ENCODE measurements at regions not wholly inside any gene's neighbourhood (a gene's known extent, or its start where the extent isn't known, plus 50 kb on each side); places are given as distances from the start of the nearest gene placed in this dataset.

- Histone ChIP-seq H3K4me3 (replicated peaks in 1 of 3; ENCODE audit: low read depth in 2 of 3, low read length in 3 of 3) (no peak overlapping the region), H3K4me2 (replicated peaks; ENCODE audit: extremely low read depth, low read length, poor library complexity, severe bottlenecking) (no peak overlapping the region), H3K27me3 (ENCODE audit: control insufficient read depth in 2 of 2, insufficient read depth in 2 of 2, low read length in 2 of 2) (no peaks in the 10 kb centered on the region), H3K27ac (ENCODE audit: low read depth in 1 of 2, low read length in 2 of 2) (no peak overlapping the region), H3K9ac (ENCODE audit: insufficient read depth, low read length, poor library complexity, severe bottlenecking) (no peak overlapping the region), H4K20me1 (ENCODE audit: insufficient read depth, low read length) (no peaks in the 10 kb centered on the region), H3K79me2 (ENCODE audit: insufficient read depth, low read length) (no peaks in the 10 kb centered on the region), H3K4me1 (ENCODE audit: control insufficient read depth in 1 of 2, insufficient read depth in 2 of 2, low read length in 2 of 2) (no peaks in the 10 kb centered on the region), H3K36me3 (replicated peaks in 1 of 2; ENCODE audit: control insufficient read depth in 1 of 2, insufficient read depth in 2 of 2, low read length in 2 of 2) (no peaks in the 10 kb centered on the region), H3K9me3 (replicated peaks in 1 of 2; ENCODE audit: control insufficient read depth in 1 of 2, insufficient read depth in 1 of 2, low read length in 2 of 2) (no peaks in the 10 kb centered on the region), H2AFZ (ENCODE audit: insufficient read depth, low read depth, low read length, poor library complexity, severe bottlenecking) (no peak overlapping the region)
- Mint-ChIP-seq H3K4me3 (no peak overlapping the region), H3K36me3 (no peaks in the 10 kb centered on the region), H3K9me3 (peaks cover 0 to 5% (median 3%) of the 10 kb centered on the region in 7 donors), H3K4me1 (no peaks in the 10 kb centered on the region), H3K27me3 (ENCODE audit: low read depth in 3 of 3) (peaks cover 0 to 8% (median 1%) of the 10 kb centered on the region in 3 donors), H3K27ac (no peak overlapping the region)
- WGBS (ENCODE audit: insufficient coverage), result 86% methylated on average over 3 of the region's 8 CpGs
- TF ChIP-seq CTCF (IDR thresholded peaks at IDR 0.05), result no peak
- intact Hi-C loops (cut with micrococcal nuclease), result no loop called here
- DNase-seq, result no peak
These were observed 582.8 kb upstream of the NRP1 start for GRCh38 chr10:33917069-33917780.

DNA sequence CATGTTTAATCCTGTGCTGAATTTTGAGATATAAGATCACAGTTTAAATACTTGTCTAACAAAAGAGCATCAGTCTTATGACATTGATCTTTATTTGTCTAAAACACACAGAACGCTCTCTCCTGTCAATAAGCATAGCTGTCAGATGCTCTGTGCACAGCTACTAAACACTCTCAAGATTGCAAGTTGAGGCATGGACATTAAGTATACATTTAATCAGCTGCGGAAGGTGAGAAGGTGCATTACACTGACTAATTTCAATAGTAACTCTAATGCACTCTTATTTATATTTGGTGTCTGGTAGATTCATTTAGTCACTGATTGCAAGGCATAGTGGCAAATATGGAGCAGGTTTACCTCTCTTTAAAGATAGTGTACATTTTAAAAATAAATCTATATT, 580.3 kb upstream of the NRP1 start:
- peaks cover 0 to 9% (median 3%) of the 10 kb centered on the region in 3 donors for H3K27me3 Mint-ChIP-seq (ENCODE audit: low read depth in 3 of 3)
- no peaks in the 10 kb centered on the region for H3K79me2 ChIP-seq (ENCODE audit: insufficient read depth, low read length)
- no peaks in the 10 kb centered on the region for H3K4me1 Mint-ChIP-seq
- WGBS (ENCODE audit: insufficient coverage), result no CpG with 5 or more reads among the region's 2 CpGs
- H3K9me3 Mint-ChIP-seq, result peaks cover 0 to 6% (median 4%) of the 10 kb centered on the region in 7 donors
- TF ChIP-seq CTCF (IDR thresholded peaks at IDR 0.05), result no peak
- no peaks in the 10 kb centered on the region for H3K36me3 Mint-ChIP-seq
- no peak for DNase-seq
- no peak overlapping the region for H3K4me3 Mint-ChIP-seq
- no peaks in the 10 kb centered on the region for H3K36me3 ChIP-seq (replicated peaks in 1 of 2; ENCODE audit: control insufficient read depth in 1 of 2, insufficient read depth in 2 of 2, low read length in 2 of 2)
- no peaks in the 10 kb centered on the region for H4K20me1 ChIP-seq (ENCODE audit: insufficient read depth, low read length)
- no peak overlapping the region for H3K27ac Mint-ChIP-seq
- no peak overlapping the region for H3K4me2 ChIP-seq (replicated peaks; ENCODE audit: extremely low read depth, low read length, poor library complexity, severe bottlenecking)
- intact Hi-C loops (cut with micrococcal nuclease), result no loop called here
- no peaks in the 10 kb centered on the region for H3K4me1 ChIP-seq (ENCODE audit: control insufficient read depth in 1 of 2, insufficient read depth in 2 of 2, low read length in 2 of 2)
- no peaks in the 10 kb centered on the region for H3K27me3 ChIP-seq (ENCODE audit: control insufficient read depth in 2 of 2, insufficient read depth in 2 of 2, low read length in 2 of 2)
- no peak overlapping the region for H3K4me3 ChIP-seq (replicated peaks in 1 of 3; ENCODE audit: low read depth in 2 of 3, low read length in 3 of 3)
- H2AFZ ChIP-seq (ENCODE audit: insufficient read depth, low read depth, low read length, poor library complexity, severe bottlenecking), result no peak overlapping the region
- H3K9ac ChIP-seq (ENCODE audit: insufficient read depth, low read length, poor library complexity, severe bottlenecking), result no peak overlapping the region
- H3K27ac ChIP-seq (ENCODE audit: low read depth in 1 of 2, low read length in 2 of 2), result no peak overlapping the region
- H3K9me3 ChIP-seq (replicated peaks in 1 of 2; ENCODE audit: control insufficient read depth in 1 of 2, insufficient read depth in 1 of 2, low read length in 2 of 2), result no peaks in the 10 kb centered on the region

All from CD14-positive monocyte (primary cell).